ENCODE measurements at regions not wholly inside any gene's neighbourhood (a gene's known extent, or its start where the extent isn't known, plus 50 kb on each side); places are given as distances from the start of the nearest gene placed in this dataset.

DNA sequence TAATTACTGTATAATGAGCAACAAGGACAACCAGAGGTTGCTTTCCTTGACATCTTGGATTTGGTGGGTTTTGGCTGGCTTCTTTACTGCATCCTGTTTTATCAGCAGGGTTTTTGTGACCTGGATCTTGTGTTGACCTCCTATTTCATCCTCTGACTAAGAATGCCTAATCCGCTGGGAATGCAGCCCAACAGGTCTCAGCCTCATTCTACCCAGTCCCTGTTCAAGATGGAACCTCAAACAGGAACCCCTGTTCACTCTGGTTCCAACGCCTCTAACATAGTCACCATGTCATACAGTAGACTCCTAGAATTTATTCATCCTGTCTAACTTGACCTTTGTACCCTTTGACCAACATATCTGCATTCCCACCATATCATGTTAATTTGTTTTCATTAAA is 183.8 kb upstream of the SOX9 start:
- peaks cover 3% of the 10 kb centered on the region for H3K27me3 Mint-ChIP-seq (ENCODE audit: low read depth)
- DNase-seq (ENCODE audit: low spot score in 2 of 2, unreplicated experiment in 2 of 2): no peak
- H3K36me3 Mint-ChIP-seq: no peaks in the 10 kb centered on the region
- TF ChIP-seq, protein P1, sequence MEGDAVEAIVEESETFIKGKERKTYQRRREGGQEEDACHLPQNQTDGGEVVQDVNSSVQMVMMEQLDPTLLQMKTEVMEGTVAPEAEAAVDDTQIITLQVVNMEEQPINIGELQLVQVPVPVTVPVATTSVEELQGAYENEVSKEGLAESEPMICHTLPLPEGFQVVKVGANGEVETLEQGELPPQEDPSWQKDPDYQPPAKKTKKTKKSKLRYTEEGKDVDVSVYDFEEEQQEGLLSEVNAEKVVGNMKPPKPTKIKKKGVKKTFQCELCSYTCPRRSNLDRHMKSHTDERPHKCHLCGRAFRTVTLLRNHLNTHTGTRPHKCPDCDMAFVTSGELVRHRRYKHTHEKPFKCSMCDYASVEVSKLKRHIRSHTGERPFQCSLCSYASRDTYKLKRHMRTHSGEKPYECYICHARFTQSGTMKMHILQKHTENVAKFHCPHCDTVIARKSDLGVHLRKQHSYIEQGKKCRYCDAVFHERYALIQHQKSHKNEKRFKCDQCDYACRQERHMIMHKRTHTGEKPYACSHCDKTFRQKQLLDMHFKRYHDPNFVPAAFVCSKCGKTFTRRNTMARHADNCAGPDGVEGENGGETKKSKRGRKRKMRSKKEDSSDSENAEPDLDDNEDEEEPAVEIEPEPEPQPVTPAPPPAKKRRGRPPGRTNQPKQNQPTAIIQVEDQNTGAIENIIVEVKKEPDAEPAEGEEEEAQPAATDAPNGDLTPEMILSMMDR (IDR thresholded peaks at IDR 0.05; ENCODE audit: unreplicated experiment): no peak
- H3K4me3 Mint-ChIP-seq: no peak overlapping the region
- no peak overlapping the region for H3K27ac Mint-ChIP-seq
- H3K9me3 Mint-ChIP-seq: no peaks in the 10 kb centered on the region
- H3K4me1 Mint-ChIP-seq: peaks cover 2% of the 10 kb centered on the region

DNA sequence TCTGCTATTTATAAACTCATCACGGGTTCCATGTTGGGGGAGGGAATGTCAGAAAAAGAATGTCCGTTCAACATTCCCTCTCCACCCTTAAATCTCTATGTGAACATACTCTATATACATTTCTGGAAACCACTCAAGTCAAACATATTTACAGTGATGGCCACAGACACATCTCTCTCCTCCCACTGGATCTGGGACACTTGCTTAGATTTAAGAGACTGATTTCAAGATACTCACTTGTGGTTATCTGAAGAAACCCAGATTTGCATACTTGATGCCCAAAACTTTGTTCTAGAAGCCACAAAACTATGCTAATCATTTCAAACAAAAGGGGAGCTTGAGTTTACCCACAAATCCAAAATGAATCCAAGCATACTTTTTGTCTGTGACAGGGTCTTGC is 182.9 kb upstream of the SOX9 start:
- peaks cover 3% of the 10 kb centered on the region for H3K27me3 Mint-ChIP-seq (ENCODE audit: low read depth)
- no peak for DNase-seq (ENCODE audit: low spot score in 2 of 2, unreplicated experiment in 2 of 2)
- H3K9me3 Mint-ChIP-seq: no peaks in the 10 kb centered on the region

GRCh38 chr17:71938340-71939010 is 182.3 kb upstream of the SOX9 start:
- Mint-ChIP-seq H3K4me3 (no peak overlapping the region), H3K27me3 (ENCODE audit: low read depth) (peaks cover 3% of the 10 kb centered on the region), H3K36me3 (no peaks in the 10 kb centered on the region), H3K4me1 (peaks cover 2% of the 10 kb centered on the region), H3K27ac (no peak overlapping the region), H3K9me3 (peaks cover 2% of the 10 kb centered on the region)
- TF ChIP-seq, protein P1 (IDR thresholded peaks at IDR 0.05; ENCODE audit: unreplicated experiment): no peak
- DNase-seq (ENCODE audit: low spot score in 2 of 2, unreplicated experiment in 2 of 2): no peak

More for the DNA sequence above, 182.9 kb upstream of the SOX9 start:
- H3K27ac Mint-ChIP-seq: no peak overlapping the region
- no peaks in the 10 kb centered on the region for H3K36me3 Mint-ChIP-seq
- no peak overlapping the region for H3K4me3 Mint-ChIP-seq
- peaks cover 2% of the 10 kb centered on the region for H3K4me1 Mint-ChIP-seq
- TF ChIP-seq, protein P1 (IDR thresholded peaks at IDR 0.05; ENCODE audit: unreplicated experiment): no peak

- peaks cover 3% of the 10 kb centered on the region for H3K27me3 Mint-ChIP-seq (ENCODE audit: low read depth)
- peaks cover 19% of the 10 kb centered on the region for H3K9me3 Mint-ChIP-seq
- H3K27ac Mint-ChIP-seq: peak overlapping the region; percentile 39
- H3K36me3 Mint-ChIP-seq: no peaks in the 10 kb centered on the region
- no peak for DNase-seq (ENCODE audit: low spot score in 2 of 2, unreplicated experiment in 2 of 2)
- no peak overlapping the region for H3K4me3 Mint-ChIP-seq
- no peaks in the 10 kb centered on the region for H3K4me1 Mint-ChIP-seq
- TF ChIP-seq, protein P1 (IDR thresholded peaks at IDR 0.05; ENCODE audit: unreplicated experiment): no peak
Measured at GRCh38 chr17:71941920-71942319, 178.9 kb upstream of the SOX9 start.

GRCh38 chr17:71942626-71943025 is 178.2 kb upstream of the SOX9 start:
- Mint-ChIP-seq H3K36me3 (no peaks in the 10 kb centered on the region), H3K4me1 (no peaks in the 10 kb centered on the region), H3K27ac (no peak overlapping the region), H3K4me3 (no peak overlapping the region), H3K9me3 (peaks cover 19% of the 10 kb centered on the region), H3K27me3 (ENCODE audit: low read depth) (peaks cover 7% of the 10 kb centered on the region)
- TF ChIP-seq, protein P1 (IDR thresholded peaks at IDR 0.05; ENCODE audit: unreplicated experiment): no peak
- DNase-seq (ENCODE audit: low spot score in 2 of 2, unreplicated experiment in 2 of 2): no peak
